C4-2B (cell line): ENCODE measurements at regions not wholly inside any gene's neighbourhood (a gene's known extent, or its start where the extent isn't known, plus 50 kb on each side); places are given as distances from the start of the nearest gene placed in this dataset.

Source experiments
- CTCF ChIP-seq: fragments of 450-650 bp; conservative IDR thresholded peaks from 2 replicates; pipeline ENCODE4 v1.5.1; 2017; ENCODE audit warnings: mild to moderate bottlenecking
- ZFX ChIP-seq: fragments of 450-650 bp; IDR thresholded peaks from 2 replicates; pipeline ENCODE4 v1.6.1; 2017

- TF ChIP-seq CTCF (no peak), ZFX (no peak)
These were observed 56.3 kb upstream of the PIRT start for GRCh38 chr17:10894220-10894619.
